ENCODE measurements at regions not wholly inside any gene's neighbourhood (a gene's known extent, or its start where the extent isn't known, plus 50 kb on each side); places are given as distances from the start of the nearest gene placed in this dataset.

DNA sequence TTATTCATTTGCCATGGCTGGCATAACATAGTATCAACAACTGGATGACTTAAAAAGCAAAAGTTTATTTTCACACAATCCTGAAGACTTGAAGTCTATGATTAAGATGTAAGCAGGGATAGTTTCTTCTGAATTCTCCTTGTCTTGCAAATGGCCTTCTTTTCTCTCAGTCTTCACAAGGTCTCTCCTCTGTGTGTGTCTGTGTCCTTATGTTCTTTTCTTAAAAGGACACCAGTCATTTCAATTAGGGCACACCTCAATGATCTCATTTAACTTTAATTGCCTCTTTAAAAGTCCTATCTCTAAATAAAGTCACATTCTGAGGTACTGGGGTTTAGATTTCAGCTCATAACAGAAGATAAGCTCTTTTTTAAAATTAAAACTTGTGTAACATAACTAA lies 399.7 kb downstream of the PABPC4L start:
- ATAC-seq (ENCODE audit: low read depth) (peak; percentile 52; the same call in 1 of the 2 replicates), DNase-seq (no peak)
- H3K4me2 ChIP-seq (ENCODE audit: low read depth, low read length), result peak overlapping the region; percentile 10; the same call in 1 of the 2 replicates
- H2AK5ac ChIP-seq (ENCODE audit: low read depth, low read length), result no peak overlapping the region
- H3K27me3 ChIP-seq (ENCODE audit: control insufficient read depth, insufficient read depth, low read length), result no peaks in the 10 kb centered on the region
- peak overlapping the region; percentile 39 for H2BK120ac ChIP-seq (ENCODE audit: low read depth, low read length)
- no peak overlapping the region for H2BK15ac ChIP-seq (ENCODE audit: low read depth, low read length)
- no peaks in the 10 kb centered on the region for H4K20me1 ChIP-seq (ENCODE audit: insufficient read depth, low read length)
- peak overlapping the region; percentile 89 for H2BK5ac ChIP-seq (ENCODE audit: low read depth, low read length, poor library complexity, severe bottlenecking)
- in situ Hi-C loops (cut with MboI; ENCODE audit: low sequenced_read_pairs) (no loop called here), dilution Hi-C loops (cut with HindIII; ENCODE audit: low sequenced_read_pairs, unreplicated experiment) (no loop called here), intact Hi-C loops (cut with micrococcal nuclease) (loop anchor here (2.0 kb wide), 1 partner anchor 59 kb away; no protein-coding TSS in a partner anchor)
- H4K5ac ChIP-seq (ENCODE audit: low read depth, low read length), result no peak overlapping the region
- no peaks in the 10 kb centered on the region for H3K9me1 ChIP-seq (ENCODE audit: insufficient read depth, low read length)
- BruUV-seq (replicated peaks), result no TSS peak
- no peak overlapping the region for H2AFZ ChIP-seq (replicated peaks; ENCODE audit: low read length, poor library complexity)
- H3K4ac ChIP-seq (ENCODE audit: low read depth, low read length), result peak overlapping the region; percentile 7; the same call in 1 of the 2 replicates
- H2AK9ac ChIP-seq (replicated peaks; ENCODE audit: low read depth, low read length, poor library complexity), result no peak overlapping the region
- H3K14ac ChIP-seq (replicated peaks; ENCODE audit: low read depth, low read length), result 0 out of 2 replicates have a peak overlapping the region, but pooled peaks have one; percentile 37
- H3K4me1 ChIP-seq (ENCODE audit: control insufficient read depth, insufficient read depth, low read length), result no peaks in the 10 kb centered on the region
- peak overlapping the region in 1 of 2 experiments; percentile 78; a peak in 1 of 4 replicates for H4K8ac ChIP-seq (ENCODE audit: low read depth in 2 of 2, low read length in 2 of 2)
- no peak overlapping the region; the same call in 1 of the 2 replicates for H3K23ac ChIP-seq (ENCODE audit: low read depth, low read length)
- CTCF ChIA-PET, result no interaction called here
- peak overlapping the region; percentile 75 for H2BK20ac ChIP-seq (ENCODE audit: low read depth, low read length)
- H3K4me3 ChIP-seq (ENCODE audit: insufficient read depth, low read depth, low read length), result no peak overlapping the region
- no peaks in the 10 kb centered on the region for H3K36me3 ChIP-seq (ENCODE audit: control insufficient read depth, insufficient read depth, low read length)
- H3K9ac ChIP-seq (ENCODE audit: low read depth, low read length), result no peak overlapping the region
- H4K91ac ChIP-seq (ENCODE audit: insufficient read depth, low read depth, low read length), result no peak overlapping the region
- H3K56ac ChIP-seq (ENCODE audit: extremely low read depth, insufficient read depth, low read length), result no peak overlapping the region
- peak overlapping the region; percentile 74; the same call in 1 of the 2 replicates for H3K18ac ChIP-seq (ENCODE audit: low read depth, low read length)
- TF ChIP-seq CHD1 (IDR thresholded peaks at IDR 0.05; ENCODE audit: low read depth, low read length) (no peak), FOS (IDR thresholded peaks at IDR 0.05; ENCODE audit: low read depth, low read length) (no peak), MAZ (IDR thresholded peaks at IDR 0.05; ENCODE audit: borderline replicate concordance, low read depth, low read length) (no peak), RCOR1 (IDR thresholded peaks at IDR 0.05; ENCODE audit: insufficient replicate concordance, low read length) (no peak), MAFK (IDR thresholded peaks at IDR 0.05; ENCODE audit: low read depth, low read length) (no peak), NFE2L2 (IDR thresholded peaks at IDR 0.05; ENCODE audit: low read depth, low read length) (no peak)
- POLR2A ChIA-PET (ENCODE audit: unreplicated experiment), result no interaction called here
- H3K9me3 ChIP-seq (ENCODE audit: control insufficient read depth, insufficient read depth, low read length), result no peaks in the 10 kb centered on the region
- H3K27ac ChIP-seq (ENCODE audit: insufficient read depth, low read length), result no peak overlapping the region
- no peaks in the 10 kb centered on the region for H3K79me1 ChIP-seq (ENCODE audit: low read depth in 1 of 2, low read length in 2 of 2)

Data from IMR-90 (cell line).